ENCODE measurements at regions not wholly inside any gene's neighbourhood (a gene's known extent, or its start where the extent isn't known, plus 50 kb on each side); places are given as distances from the start of the nearest gene placed in this dataset.

DNA sequence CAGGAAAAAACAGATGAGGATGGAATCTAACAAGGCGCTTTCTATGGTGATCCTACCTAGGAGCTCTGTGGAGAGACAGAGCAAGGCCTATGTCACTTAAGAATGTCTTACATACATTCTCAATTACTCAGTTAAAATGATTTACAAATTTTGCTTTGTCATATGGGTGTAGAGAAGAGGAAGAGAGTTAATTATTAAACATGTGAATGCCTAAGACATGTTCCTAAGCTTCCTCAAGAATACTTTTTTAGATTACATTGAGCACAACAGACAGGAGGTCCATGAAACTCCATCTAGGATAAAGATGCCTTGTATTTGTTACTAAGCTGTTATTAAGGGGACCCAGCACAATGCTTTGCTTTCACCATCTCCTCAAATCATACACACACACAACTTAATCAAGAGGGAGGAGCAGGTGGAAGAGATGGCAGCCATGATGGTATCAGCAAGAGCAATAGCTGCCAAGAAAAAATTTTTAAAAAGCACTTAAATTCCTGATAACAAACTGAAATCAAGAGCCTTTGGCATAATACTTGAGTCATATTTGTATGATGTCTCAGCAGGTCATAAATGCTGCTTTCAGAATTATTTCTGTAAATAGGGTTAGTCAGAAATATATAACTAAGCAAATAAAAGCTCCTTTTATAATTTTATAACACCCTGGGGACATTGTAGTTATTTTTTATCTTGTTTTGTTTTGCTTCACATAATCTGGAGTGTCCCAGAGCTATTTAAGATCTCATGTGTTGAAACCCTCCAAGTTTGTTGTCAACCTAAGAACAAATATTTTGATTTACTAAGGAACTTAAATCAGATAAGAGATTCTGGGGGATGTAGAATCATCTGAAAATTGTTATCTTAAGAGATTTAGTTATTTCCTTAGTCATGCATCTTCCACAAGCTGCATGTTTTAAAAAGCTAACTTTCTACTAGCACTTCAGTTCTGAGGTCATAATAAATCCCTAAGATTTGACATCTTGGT is 70.0 kb upstream of the CD2AP start:
- H3K4me3 ChIP-seq (ENCODE audit: low read length), result no peak overlapping the region
- H3K9me3 ChIP-seq (ENCODE audit: low read length), result no peaks in the 10 kb centered on the region
- H2AFZ ChIP-seq (ENCODE audit: low read depth, low read length), result no peak overlapping the region
- no peak overlapping the region for H3K4me2 ChIP-seq (ENCODE audit: low read length)
- no peaks in the 10 kb centered on the region for H3K36me3 ChIP-seq (ENCODE audit: insufficient read depth, low read length)
- TF ChIP-seq EZH2 (IDR thresholded peaks at IDR 0.05; ENCODE audit: borderline replicate concordance, insufficient read depth, low read length, poor library complexity, severe bottlenecking), result no peak
- TF ChIP-seq RAD21 (conservative IDR thresholded peaks at IDR 0.05), result no peak
- TF ChIP-seq, protein P1, sequence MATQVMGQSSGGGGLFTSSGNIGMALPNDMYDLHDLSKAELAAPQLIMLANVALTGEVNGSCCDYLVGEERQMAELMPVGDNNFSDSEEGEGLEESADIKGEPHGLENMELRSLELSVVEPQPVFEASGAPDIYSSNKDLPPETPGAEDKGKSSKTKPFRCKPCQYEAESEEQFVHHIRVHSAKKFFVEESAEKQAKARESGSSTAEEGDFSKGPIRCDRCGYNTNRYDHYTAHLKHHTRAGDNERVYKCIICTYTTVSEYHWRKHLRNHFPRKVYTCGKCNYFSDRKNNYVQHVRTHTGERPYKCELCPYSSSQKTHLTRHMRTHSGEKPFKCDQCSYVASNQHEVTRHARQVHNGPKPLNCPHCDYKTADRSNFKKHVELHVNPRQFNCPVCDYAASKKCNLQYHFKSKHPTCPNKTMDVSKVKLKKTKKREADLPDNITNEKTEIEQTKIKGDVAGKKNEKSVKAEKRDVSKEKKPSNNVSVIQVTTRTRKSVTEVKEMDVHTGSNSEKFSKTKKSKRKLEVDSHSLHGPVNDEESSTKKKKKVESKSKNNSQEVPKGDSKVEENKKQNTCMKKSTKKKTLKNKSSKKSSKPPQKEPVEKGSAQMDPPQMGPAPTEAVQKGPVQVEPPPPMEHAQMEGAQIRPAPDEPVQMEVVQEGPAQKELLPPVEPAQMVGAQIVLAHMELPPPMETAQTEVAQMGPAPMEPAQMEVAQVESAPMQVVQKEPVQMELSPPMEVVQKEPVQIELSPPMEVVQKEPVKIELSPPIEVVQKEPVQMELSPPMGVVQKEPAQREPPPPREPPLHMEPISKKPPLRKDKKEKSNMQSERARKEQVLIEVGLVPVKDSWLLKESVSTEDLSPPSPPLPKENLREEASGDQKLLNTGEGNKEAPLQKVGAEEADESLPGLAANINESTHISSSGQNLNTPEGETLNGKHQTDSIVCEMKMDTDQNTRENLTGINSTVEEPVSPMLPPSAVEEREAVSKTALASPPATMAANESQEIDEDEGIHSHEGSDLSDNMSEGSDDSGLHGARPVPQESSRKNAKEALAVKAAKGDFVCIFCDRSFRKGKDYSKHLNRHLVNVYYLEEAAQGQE (IDR thresholded peaks at IDR 0.05; ENCODE audit: borderline replicate concordance), result no peak
- TF ChIP-seq, protein P2, sequence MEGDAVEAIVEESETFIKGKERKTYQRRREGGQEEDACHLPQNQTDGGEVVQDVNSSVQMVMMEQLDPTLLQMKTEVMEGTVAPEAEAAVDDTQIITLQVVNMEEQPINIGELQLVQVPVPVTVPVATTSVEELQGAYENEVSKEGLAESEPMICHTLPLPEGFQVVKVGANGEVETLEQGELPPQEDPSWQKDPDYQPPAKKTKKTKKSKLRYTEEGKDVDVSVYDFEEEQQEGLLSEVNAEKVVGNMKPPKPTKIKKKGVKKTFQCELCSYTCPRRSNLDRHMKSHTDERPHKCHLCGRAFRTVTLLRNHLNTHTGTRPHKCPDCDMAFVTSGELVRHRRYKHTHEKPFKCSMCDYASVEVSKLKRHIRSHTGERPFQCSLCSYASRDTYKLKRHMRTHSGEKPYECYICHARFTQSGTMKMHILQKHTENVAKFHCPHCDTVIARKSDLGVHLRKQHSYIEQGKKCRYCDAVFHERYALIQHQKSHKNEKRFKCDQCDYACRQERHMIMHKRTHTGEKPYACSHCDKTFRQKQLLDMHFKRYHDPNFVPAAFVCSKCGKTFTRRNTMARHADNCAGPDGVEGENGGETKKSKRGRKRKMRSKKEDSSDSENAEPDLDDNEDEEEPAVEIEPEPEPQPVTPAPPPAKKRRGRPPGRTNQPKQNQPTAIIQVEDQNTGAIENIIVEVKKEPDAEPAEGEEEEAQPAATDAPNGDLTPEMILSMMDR (IDR thresholded peaks at IDR 0.05; ENCODE audit: poor library complexity, severe bottlenecking), result no peak
- no peak for TF ChIP-seq EP300 (conservative IDR thresholded peaks at IDR 0.05; ENCODE audit: poor library complexity, severe bottlenecking)
- no peak for TF ChIP-seq POLR2AphosphoS5 (IDR thresholded peaks at IDR 0.05)
- TF ChIP-seq MXI1 (conservative IDR thresholded peaks at IDR 0.05; ENCODE audit: poor library complexity, severe bottlenecking), result no peak
- TF ChIP-seq TAF1 (IDR thresholded peaks at IDR 0.05; ENCODE audit: low read depth), result no peak
- no peak for TF ChIP-seq SMC3 (conservative IDR thresholded peaks at IDR 0.05; ENCODE audit: poor library complexity)
- no peaks in the 10 kb centered on the region for H3F3A ChIP-seq (ENCODE audit: insufficient read depth, low read length, poor library complexity, severe bottlenecking)
- no peaks in the 10 kb centered on the region for H4K20me1 ChIP-seq (ENCODE audit: insufficient read depth)
- H3K9me2 ChIP-seq (ENCODE audit: insufficient read depth, low read length), result no peaks in the 10 kb centered on the region
- H3K27ac ChIP-seq (ENCODE audit: low read length), result no peak overlapping the region
- H3K27me3 ChIP-seq (ENCODE audit: insufficient read depth, low read depth, low read length), result no peaks in the 10 kb centered on the region
- H3K79me2 ChIP-seq (replicated peaks; ENCODE audit: insufficient read depth, low read length), result no peaks in the 10 kb centered on the region
- H3K9ac ChIP-seq (ENCODE audit: low read length), result no peak overlapping the region

DNA sequence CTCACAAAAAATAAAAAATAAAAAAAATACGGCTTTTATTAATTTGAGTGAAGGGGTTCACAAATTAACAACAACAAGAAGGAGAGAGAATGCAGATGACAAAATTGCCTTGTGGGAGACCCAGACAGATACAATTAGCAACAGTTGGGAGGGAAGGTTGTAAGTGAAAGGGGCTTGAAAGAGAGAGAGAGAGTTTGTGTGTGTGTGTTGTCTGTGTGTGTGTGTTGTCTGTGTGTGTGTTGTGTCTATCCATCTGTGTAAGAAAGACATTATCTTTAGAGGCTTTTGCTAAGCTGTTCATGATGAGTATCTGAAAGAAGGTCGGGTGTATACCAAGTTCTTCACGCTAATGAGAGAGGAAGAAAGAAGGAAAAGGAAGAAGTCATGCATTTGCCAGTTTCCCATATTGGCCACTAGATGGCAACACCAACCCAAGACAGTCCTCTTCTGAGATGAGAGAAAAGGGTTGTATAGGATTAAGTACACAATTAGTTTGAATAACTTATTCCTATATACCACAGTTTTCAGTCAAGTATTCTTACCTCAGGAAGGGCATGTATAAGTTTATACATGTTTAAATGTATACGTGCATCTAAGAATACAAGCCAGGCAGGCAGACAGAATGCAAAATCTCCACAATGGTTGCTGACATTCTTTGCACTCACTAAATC is 63.7 kb upstream of the CD2AP start:
- Histone ChIP-seq H3K27ac (ENCODE audit: low read length) (no peak overlapping the region), H4K20me1 (ENCODE audit: insufficient read depth) (no peaks in the 10 kb centered on the region), H3K79me2 (replicated peaks; ENCODE audit: insufficient read depth, low read length) (no peaks in the 10 kb centered on the region), H3K9me2 (ENCODE audit: insufficient read depth, low read length) (no peaks in the 10 kb centered on the region), H3F3A (ENCODE audit: insufficient read depth, low read length, poor library complexity, severe bottlenecking) (no peaks in the 10 kb centered on the region), H3K36me3 (ENCODE audit: insufficient read depth, low read length) (no peaks in the 10 kb centered on the region), H3K9me3 (ENCODE audit: low read length) (no peaks in the 10 kb centered on the region), H2AFZ (ENCODE audit: low read depth, low read length) (no peak overlapping the region), H3K4me2 (ENCODE audit: low read length) (no peak overlapping the region), H3K27me3 (ENCODE audit: insufficient read depth, low read depth, low read length) (no peaks in the 10 kb centered on the region), H3K4me3 (ENCODE audit: low read length) (no peak overlapping the region), H3K9ac (ENCODE audit: low read length) (no peak overlapping the region)
- TF ChIP-seq TAF1 (IDR thresholded peaks at IDR 0.05; ENCODE audit: low read depth) (no peak), SMC3 (conservative IDR thresholded peaks at IDR 0.05; ENCODE audit: poor library complexity) (peak; percentile 82), EP300 (conservative IDR thresholded peaks at IDR 0.05; ENCODE audit: poor library complexity, severe bottlenecking) (no peak), RAD21 (conservative IDR thresholded peaks at IDR 0.05) (peak; percentile 83)
- TF ChIP-seq, protein P2 (IDR thresholded peaks at IDR 0.05; ENCODE audit: poor library complexity, severe bottlenecking), result peak; percentile 86
